Testis (tissue), 2 donors: ENCODE measurements at regions not wholly inside any gene's neighbourhood (a gene's known extent, or its start where the extent isn't known, plus 50 kb on each side); places are given as distances from the start of the nearest gene placed in this dataset.

ENCODE experiments used
- DNase-seq: peaks from one replicate; pipeline ENCODE4 v3.0.0-alpha.2; 2019
- H3K27ac ChIP-seq, 2 donors: fragments of 200-600 bp; sonication (generic); one replicate each; pipeline ENCODE4 v1.5.1; 2019
- H3K27me3 ChIP-seq: fragments of 200-600 bp; sonication (generic); one replicate; pipeline ENCODE4 v1.5.1; 2019
- H3K36me3 ChIP-seq: fragments of 200-600 bp; sonication (generic); one replicate; pipeline ENCODE4 v1.5.1; 2017; ENCODE audit warnings: low read depth; ENCODE audit errors: missing control alignments
- H3K4me1 ChIP-seq: fragments of 200-600 bp; sonication (generic); one replicate; pipeline ENCODE4 v1.5.1; 2019
- H3K4me3 ChIP-seq, 2 donors: fragments of 200-600 bp; sonication (generic); one replicate each; pipeline ENCODE4 v1.5.1; 2017 to 2019
- H3K9me3 ChIP-seq: fragments of 200-600 bp; sonication (generic); one replicate; pipeline ENCODE4 v1.5.1; 2017
- CTCF ChIP-seq, 3 experiments: fragments of 450-650 bp in 2 of 3; fragments of 200-600 bp in 1 of 3; sonication (generic) in 1 of 3; IDR thresholded peaks; one replicate each; pipeline ENCODE4 v1.5.1; 2016 to 2019; ENCODE audit warnings: antibody characterized with exemption in 3 of 3, mild to moderate bottlenecking in 2 of 3, moderate library complexity in 1 of 3
- POLR2A ChIP-seq: fragments of 450-650 bp; IDR thresholded peaks from one replicate; pipeline ENCODE4 v1.6.1; 2017; ENCODE audit warnings: antibody characterized with exemption, mild to moderate bottlenecking, moderate library complexity
- WGBS, 2 donors: methylation state at CpG; one replicate each; pipeline ENCODE4 v1.1.5; 2018; 5-methylcytosine and 5-hydroxymethylcytosine counted together
- intact Hi-C: fragments of 100-400 bp; cut with DNase I; formaldehyde crosslinking; loops from one replicate; pipeline ENCODE4 v1.15.1; 2023; ENCODE audit warnings: low total_unique reads

GRCh38 chr20:55855052-55855451 is 150.3 kb downstream of the CBLN4 start:
- Histone ChIP-seq H3K36me3 (no peaks in the 10 kb centered on the region), H3K27me3 (no peaks in the 10 kb centered on the region), H3K4me3 (no peak overlapping the region), H3K27ac (no peak overlapping the region), H3K4me1 (no peaks in the 10 kb centered on the region), H3K9me3 (no peaks in the 10 kb centered on the region)
- TF ChIP-seq CTCF (IDR thresholded peaks at IDR 0.05) (no peak), POLR2A (no peak)
- intact Hi-C loops, result no loop called here
- 92 to 93% methylated on average over 1 of the region's 1 CpG for WGBS, 2 donors
- no peak for DNase-seq

GRCh38 chr20:55830121-55830827 is 175.0 kb downstream of the CBLN4 start:
- DNase-seq, result no peak
- Histone ChIP-seq H3K4me1 (no peaks in the 10 kb centered on the region), H3K27me3 (no peaks in the 10 kb centered on the region), H3K27ac (no peak overlapping the region), H3K9me3 (no peaks in the 10 kb centered on the region), H3K36me3 (no peaks in the 10 kb centered on the region), H3K4me3 (no peak overlapping the region)
- TF ChIP-seq POLR2A (no peak), CTCF (IDR thresholded peaks at IDR 0.05) (no peak)
- WGBS, 2 donors, result 74 to 86% methylated on average over 4 of the region's 4 CpGs
- intact Hi-C loops, result no loop called here

GRCh38 chr20:55805138-55805537 is 200.2 kb downstream of the CBLN4 start:
- no peak overlapping the region for H3K4me3 ChIP-seq
- H3K27ac ChIP-seq, result no peak overlapping the region
- WGBS, 2 donors, result 77 to 80% methylated on average over 2 of the region's 2 CpGs
- no peaks in the 10 kb centered on the region for H3K4me1 ChIP-seq
- DNase-seq, result no peak
- intact Hi-C loops, result no loop called here
- no peaks in the 10 kb centered on the region for H3K36me3 ChIP-seq
- no peaks in the 10 kb centered on the region for H3K27me3 ChIP-seq
- no peak for TF ChIP-seq POLR2A
- no peak for TF ChIP-seq CTCF (IDR thresholded peaks at IDR 0.05)
- H3K9me3 ChIP-seq, result no peaks in the 10 kb centered on the region

DNA sequence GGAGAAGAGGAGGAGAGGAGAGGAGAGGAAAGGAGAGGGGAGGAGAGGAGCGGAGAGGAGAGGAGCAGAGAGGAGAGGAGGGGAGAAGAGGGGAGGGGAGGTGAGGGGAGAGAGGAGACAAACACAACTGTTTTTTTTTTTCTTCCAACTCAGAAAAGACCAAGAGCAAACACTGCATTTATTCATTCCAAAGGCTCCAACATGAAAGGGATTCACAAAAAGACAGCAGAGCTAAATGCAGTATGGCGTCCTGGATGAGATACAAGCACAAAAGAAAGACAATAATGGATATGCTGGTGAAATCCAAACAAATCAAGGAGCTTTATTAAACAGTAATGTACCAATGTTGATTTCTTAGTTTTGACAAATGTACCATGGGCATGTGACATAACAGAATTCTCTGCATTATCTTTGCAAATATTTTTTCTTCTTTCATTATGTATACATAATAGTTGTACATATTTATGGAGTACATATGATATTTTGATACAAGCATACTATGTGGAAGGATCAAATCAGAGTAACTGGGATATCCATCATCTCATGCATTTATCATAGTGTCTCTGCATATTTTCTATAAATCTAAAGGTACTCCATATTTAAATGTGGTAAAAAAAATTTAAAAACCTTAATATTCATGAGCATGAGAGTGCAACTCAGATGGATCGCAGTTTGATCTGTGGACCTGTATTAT is 204.6 kb downstream of the CBLN4 start:
- no peak for TF ChIP-seq CTCF (IDR thresholded peaks at IDR 0.05)
- Histone ChIP-seq H3K36me3 (no peaks in the 10 kb centered on the region), H3K4me3 (no peak overlapping the region), H3K9me3 (no peaks in the 10 kb centered on the region), H3K27me3 (no peaks in the 10 kb centered on the region), H3K27ac (no peak overlapping the region), H3K4me1 (no peaks in the 10 kb centered on the region)
- 70 to 90% methylated on average over 3 of the region's 3 CpGs for WGBS, 2 donors
- intact Hi-C loops, result no loop called here
- DNase-seq, result no peak

GRCh38 chr20:55793986-55794385 is 211.3 kb downstream of the CBLN4 start:
- H3K9me3 ChIP-seq, result no peaks in the 10 kb centered on the region
- 89 to 94% methylated on average over 3 of the region's 3 CpGs for WGBS, 2 donors

More at GRCh38 chr20:55793986-55794385, 211.3 kb downstream of the CBLN4 start:
- Histone ChIP-seq H3K4me3 (no peak overlapping the region), H3K4me1 (no peaks in the 10 kb centered on the region), H3K36me3 (no peaks in the 10 kb centered on the region), H3K27me3 (no peaks in the 10 kb centered on the region), H3K27ac (no peak overlapping the region)
- no peak for TF ChIP-seq POLR2A
- TF ChIP-seq CTCF (IDR thresholded peaks at IDR 0.05), result no peak
- intact Hi-C loops, result no loop called here
- DNase-seq, result no peak
